PFSK-1 (cell line): ENCODE measurements at regions not wholly inside any gene's neighbourhood (a gene's known extent, or its start where the extent isn't known, plus 50 kb on each side); places are given as distances from the start of the nearest gene placed in this dataset.

ENCODE experiments used
- FOXP2 ChIP-seq: optimal IDR thresholded peaks from 2 replicates; pipeline ENCODE3; 2011; ENCODE audit warnings: borderline replicate concordance, control low read depth, inconsistent platforms; ENCODE audit not compliant: insufficient read depth; ENCODE audit errors: extremely low read length, extremely low read depth
- POLR2AphosphoS5 ChIP-seq: IDR thresholded peaks from 2 replicates; pipeline ENCODE4 v1.6.1; 2012; ENCODE audit warnings: low read depth, mild to moderate bottlenecking, control low read depth, low read length, moderate library complexity
- REST ChIP-seq, 2 experiments: IDR thresholded peaks; 2 replicates each; pipeline versions ENCODE4 v1.6.1 to v1.8.0; 2011 to 2012; ENCODE audit warnings: low read depth in 2 of 2, low read length in 2 of 2, control low read depth in 1 of 2, inconsistent platforms in 1 of 2, mild to moderate bottlenecking in 1 of 2, moderate library complexity in 1 of 2; ENCODE audit not compliant: insufficient read depth in 1 of 2
- SIN3A ChIP-seq: IDR thresholded peaks from 2 replicates; pipeline ENCODE4 v1.6.1; 2012; ENCODE audit warnings: mild to moderate bottlenecking, low read length, moderate library complexity, borderline replicate concordance; ENCODE audit not compliant: insufficient read depth
- TAF1 ChIP-seq: IDR thresholded peaks from 2 replicates; pipeline ENCODE4 v1.6.1; 2012; ENCODE audit warnings: low read length, control low read depth, borderline replicate concordance; ENCODE audit not compliant: insufficient read depth

- TF ChIP-seq REST (IDR thresholded peaks at IDR 0.05; ENCODE audit: insufficient read depth in 1 of 2, low read depth in 2 of 2, low read length in 2 of 2) = no peak
- TF ChIP-seq TAF1 = no peak
- TF ChIP-seq SIN3A = no peak
- no peak for TF ChIP-seq POLR2AphosphoS5
These were observed 685.4 kb downstream of the PLA2G4A start for GRCh38 chr1:187514110-187514509.

GRCh38 chr1:187516874-187517273, 688.1 kb downstream of the PLA2G4A start:
- TF ChIP-seq FOXP2 (no peak), REST (IDR thresholded peaks at IDR 0.05; ENCODE audit: insufficient read depth in 1 of 2, low read depth in 2 of 2, low read length in 2 of 2) (no peak), POLR2AphosphoS5 (no peak), SIN3A (no peak), TAF1 (no peak)

- TF ChIP-seq FOXP2 = peak; percentile 96
- TF ChIP-seq TAF1 = no peak
These were observed 688.8 kb downstream of the PLA2G4A start for GRCh38 chr1:187517546-187517945.

- TF ChIP-seq REST (IDR thresholded peaks at IDR 0.05; ENCODE audit: insufficient read depth in 1 of 2, low read depth in 2 of 2, low read length in 2 of 2) (no peak), TAF1 (no peak), SIN3A (no peak), FOXP2 (no peak), POLR2AphosphoS5 (no peak)
These were observed 698.6 kb downstream of the PLA2G4A start for GRCh38 chr1:187527346-187527745.

GRCh38 chr1:187537936-187538335, 709.2 kb downstream of the PLA2G4A start:
- TF ChIP-seq SIN3A = no peak
- no peak for TF ChIP-seq REST (IDR thresholded peaks at IDR 0.05; ENCODE audit: insufficient read depth in 1 of 2, low read depth in 2 of 2, low read length in 2 of 2)
- TF ChIP-seq TAF1 = no peak
- no peak for TF ChIP-seq POLR2AphosphoS5
- no peak for TF ChIP-seq FOXP2
